DMS153 treated with DMSO at 0.1 percent for 48 hours (cell line): ENCODE measurements at regions not wholly inside any gene's neighbourhood (a gene's known extent, or its start where the extent isn't known, plus 50 kb on each side); places are given as distances from the start of the nearest gene placed in this dataset.
A peak's percentile ranks its signal among the peaks of the same experiment; 100 is the strongest.
"Not testable (repeated sequence)": the region's sequence is repeated elsewhere in the genome, so short reads cannot be mapped to it uniquely, and the experiment has no call there.

Experiments used
- DNase-seq: peaks from one replicate; lab custom pipeline; 2025; ENCODE audit not compliant: unreplicated experiment; lab: John Stamatoyannopoulos, UW

GRCh38 chr4:131370846-131371245 is 1778.2 kb upstream of the PCDH10 start:
- peak; percentile 12 for DNase-seq

- no peak for DNase-seq
Measured at GRCh38 chr4:131381055-131381454, 1768.0 kb upstream of the PCDH10 start.

- no peak for DNase-seq
Measured at GRCh38 chr4:131382839-131383238, 1766.3 kb upstream of the PCDH10 start.

GRCh38 chr4:131388277-131388676 is 1760.8 kb upstream of the PCDH10 start:
- DNase-seq: no peak

GRCh38 chr4:131408102-131408501 is 1741.0 kb upstream of the PCDH10 start:
- DNase-seq: no peak

GRCh38 chr4:131411393-131411792 is 1737.7 kb upstream of the PCDH10 start:
- DNase-seq: no peak

- DNase-seq: no peak
Measured at GRCh38 chr4:131419147-131419546, 1729.9 kb upstream of the PCDH10 start.

GRCh38 chr4:131426023-131426758 is 1722.9 kb upstream of the PCDH10 start:
- DNase-seq: no peak

GRCh38 chr4:131427000-131427399 is 1722.1 kb upstream of the PCDH10 start:
- no peak for DNase-seq

- no peak for DNase-seq
Measured at GRCh38 chr4:131430302-131430701, 1718.8 kb upstream of the PCDH10 start.

GRCh38 chr4:131441004-131441688 is 1707.9 kb upstream of the PCDH10 start:
- no peak for DNase-seq

- no peak for DNase-seq
Measured at GRCh38 chr4:131447883-131448282, 1701.2 kb upstream of the PCDH10 start.

GRCh38 chr4:131450572-131451209 is 1698.4 kb upstream of the PCDH10 start:
- no peak for DNase-seq

GRCh38 chr4:131459430-131460101 is 1689.5 kb upstream of the PCDH10 start:
- no peak for DNase-seq

- no peak for DNase-seq
Measured at GRCh38 chr4:131470360-131470759, 1678.7 kb upstream of the PCDH10 start.

GRCh38 chr4:131488772-131489171 is 1660.3 kb upstream of the PCDH10 start:
- DNase-seq: no peak

GRCh38 chr4:131496211-131496610 is 1652.9 kb upstream of the PCDH10 start:
- DNase-seq: not testable (repeated sequence)

- no peak for DNase-seq
Measured at GRCh38 chr4:131499141-131499873, 1649.8 kb upstream of the PCDH10 start.

GRCh38 chr4:131509521-131509920 is 1639.6 kb upstream of the PCDH10 start:
- DNase-seq: no peak

- no peak for DNase-seq
Measured at GRCh38 chr4:131526686-131527085, 1622.4 kb upstream of the PCDH10 start.

GRCh38 chr4:131531087-131531486 is 1618.0 kb upstream of the PCDH10 start:
- no peak for DNase-seq
